ENCODE measurements at regions not wholly inside any gene's neighbourhood (a gene's known extent, or its start where the extent isn't known, plus 50 kb on each side); places are given as distances from the start of the nearest gene placed in this dataset.

DNA sequence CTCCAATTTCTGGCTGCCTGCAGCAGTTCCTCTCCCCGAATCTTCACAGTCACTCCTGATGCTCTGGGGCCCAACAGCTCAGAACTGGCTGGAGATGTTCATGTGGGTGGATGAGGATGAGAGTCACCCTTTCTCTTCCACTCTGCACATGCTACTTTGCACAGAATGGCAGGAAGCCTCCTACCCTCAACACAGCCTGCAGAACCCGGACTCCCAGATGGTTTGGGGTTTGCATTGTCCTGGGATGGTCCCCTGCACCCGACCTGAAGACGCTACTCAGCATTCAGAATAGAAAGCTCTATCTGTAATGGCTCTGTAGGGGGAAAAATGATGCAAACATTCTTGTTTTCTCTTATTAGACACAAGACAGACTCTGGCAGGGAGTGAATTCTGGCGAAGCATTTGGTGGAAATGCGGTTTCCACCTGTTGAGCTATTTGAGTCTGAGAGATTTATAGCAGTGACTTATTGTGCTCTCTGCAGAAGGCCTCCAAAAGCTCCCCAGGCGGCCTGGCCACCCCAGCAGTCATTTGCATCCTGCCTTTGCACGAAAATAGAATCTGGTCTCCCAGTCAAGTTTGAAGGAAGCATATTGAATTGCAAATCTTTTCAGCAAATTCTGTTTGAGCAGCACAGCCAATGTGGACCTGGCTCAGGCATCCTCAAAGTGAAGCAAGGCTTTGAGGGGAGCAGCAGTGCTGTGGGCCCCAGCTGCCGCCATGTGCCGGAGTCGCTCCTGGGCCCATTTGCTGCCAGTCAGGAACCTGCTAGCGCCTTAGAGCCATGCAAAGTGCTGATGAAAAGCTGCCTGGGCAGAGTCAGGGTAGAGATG lies 309.3 kb downstream of the TCERG1L start:
- DNase-seq (ENCODE audit: low read depth in 1 of 2, low spot score in 1 of 2) = no peak

DNA sequence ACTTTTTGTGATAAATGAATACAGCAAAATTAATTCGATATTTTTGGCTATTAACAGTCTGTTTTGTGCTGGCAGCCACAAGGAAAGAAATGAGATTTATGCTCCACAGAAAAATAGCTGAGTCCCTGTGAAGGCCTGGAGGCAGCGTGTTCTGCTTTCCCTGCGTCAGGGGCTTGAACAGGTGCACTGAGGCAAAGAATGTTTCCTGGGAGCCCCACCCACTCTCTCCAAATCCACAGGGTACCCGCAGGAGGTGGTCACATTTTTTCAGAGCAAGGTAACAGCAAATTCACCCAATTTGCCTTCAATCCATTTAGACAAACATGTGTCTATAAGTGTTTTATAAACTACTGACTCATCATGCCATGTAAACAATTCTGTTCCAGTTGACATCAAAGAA lies 308.1 kb downstream of the TCERG1L start:
- DNase-seq (ENCODE audit: low read depth in 1 of 2, low spot score in 1 of 2) = no peak

DNA sequence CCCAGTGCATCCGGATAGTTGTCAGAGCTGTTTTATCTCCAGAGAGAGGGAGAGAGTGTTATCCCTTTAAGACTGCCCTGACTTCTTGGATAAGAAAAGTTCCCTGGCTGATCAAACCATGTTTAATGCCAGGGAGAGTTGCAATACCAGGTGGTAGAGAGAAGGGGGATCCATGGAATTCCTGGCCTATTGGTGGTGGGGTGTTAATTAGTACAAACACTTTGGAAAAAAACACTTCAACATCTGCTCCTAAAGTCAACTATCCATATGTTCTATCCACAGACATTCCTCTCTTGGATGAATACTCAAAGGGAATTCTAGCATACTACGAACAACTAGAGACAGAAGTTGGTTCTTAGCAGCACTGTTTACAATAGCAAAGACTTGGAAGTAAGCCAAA lies 307.2 kb downstream of the TCERG1L start:
- no peak for DNase-seq (ENCODE audit: low read depth in 1 of 2, low spot score in 1 of 2)

DNA sequence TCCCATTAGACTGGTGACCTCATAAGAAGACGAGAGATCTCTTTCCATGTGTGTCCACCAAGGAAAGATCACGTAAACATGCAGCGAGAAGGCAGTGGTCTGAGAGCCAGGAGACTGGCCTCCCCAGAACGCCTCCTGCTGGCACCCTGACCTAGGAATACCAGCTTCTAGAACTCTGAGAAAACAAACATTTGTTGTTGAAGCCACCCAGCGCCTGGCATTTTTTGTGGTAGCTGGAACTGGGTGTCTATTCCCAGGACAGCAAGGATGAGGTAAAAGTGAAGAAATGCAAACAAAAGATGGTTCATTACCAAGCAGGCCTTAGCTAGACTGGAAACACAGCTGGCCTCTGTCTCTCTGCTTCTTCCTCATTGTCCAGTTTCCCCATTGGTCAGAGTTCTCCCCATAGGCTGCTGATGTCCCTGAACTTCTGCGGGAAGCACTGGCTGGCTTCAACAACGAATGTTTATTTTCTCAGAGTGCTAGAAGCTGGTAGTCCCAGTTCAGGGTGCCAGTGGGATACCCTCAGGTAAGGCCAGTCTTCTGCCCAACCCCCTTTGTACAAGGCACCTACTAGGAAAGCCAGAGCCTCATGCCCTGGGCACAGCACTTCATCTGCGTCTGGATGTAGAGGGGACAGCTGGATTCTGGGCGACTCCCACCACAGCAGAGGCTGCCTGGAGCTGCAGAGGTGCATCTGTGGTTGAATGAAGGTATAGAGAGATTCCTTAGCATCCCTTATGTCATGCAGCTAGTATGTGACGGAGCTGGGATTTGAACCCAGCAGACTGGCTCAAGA lies 304.9 kb downstream of the TCERG1L start:
- DNase-seq (ENCODE audit: low read depth in 1 of 2, low spot score in 1 of 2) = no peak

DNA sequence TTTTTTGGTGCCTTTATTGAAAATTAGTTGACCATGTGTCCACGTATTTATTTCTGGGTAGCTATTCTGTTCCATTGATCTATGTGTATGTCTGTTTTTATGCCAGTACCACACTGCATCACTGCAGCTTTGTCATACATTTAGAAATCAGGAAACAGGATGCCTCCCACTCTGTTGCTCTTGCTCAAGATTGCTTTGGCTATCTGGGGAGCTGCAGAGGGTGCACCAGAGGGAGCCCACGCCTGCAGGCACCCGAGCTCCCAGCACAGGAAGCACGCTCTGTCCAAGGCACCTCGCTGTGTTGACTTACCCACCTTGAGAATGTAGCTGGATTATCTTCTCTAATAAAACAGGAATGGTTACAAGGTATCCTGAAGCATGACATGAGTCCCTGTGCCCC lies 301.7 kb downstream of the TCERG1L start:
- DNase-seq (ENCODE audit: low read depth in 1 of 2, low spot score in 1 of 2) = no peak

DNA sequence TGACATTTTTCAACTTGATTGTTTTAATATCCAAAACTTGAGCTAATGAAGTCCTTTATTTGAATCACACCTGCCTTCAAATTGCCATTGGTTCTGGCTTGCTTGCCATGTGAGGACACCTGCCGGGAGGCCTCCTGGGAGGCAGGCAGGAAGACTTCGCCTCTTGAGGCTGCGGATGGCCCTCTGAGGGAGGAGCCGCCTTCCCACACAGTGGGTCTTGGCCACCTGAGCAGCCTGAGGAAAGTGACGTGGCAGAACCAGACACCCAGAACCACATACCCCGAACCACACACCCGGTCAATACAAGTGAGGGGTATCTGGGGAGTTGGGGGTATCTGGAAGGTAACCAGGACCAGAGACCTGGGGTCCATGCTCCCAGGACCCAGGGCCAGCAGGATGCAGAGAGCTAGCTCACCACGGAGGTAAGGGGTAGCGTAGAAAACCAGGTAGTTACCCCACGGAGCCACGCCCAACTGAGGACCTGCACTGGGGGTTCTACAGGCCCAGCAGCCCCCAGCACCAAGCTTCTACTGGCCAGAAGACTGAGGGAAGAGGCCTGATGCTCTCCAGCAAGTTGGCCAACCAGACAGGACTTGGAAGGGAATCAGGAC lies 300.5 kb downstream of the TCERG1L start:
- DNase-seq (ENCODE audit: low read depth in 1 of 2, low spot score in 1 of 2) = no peak

DNA sequence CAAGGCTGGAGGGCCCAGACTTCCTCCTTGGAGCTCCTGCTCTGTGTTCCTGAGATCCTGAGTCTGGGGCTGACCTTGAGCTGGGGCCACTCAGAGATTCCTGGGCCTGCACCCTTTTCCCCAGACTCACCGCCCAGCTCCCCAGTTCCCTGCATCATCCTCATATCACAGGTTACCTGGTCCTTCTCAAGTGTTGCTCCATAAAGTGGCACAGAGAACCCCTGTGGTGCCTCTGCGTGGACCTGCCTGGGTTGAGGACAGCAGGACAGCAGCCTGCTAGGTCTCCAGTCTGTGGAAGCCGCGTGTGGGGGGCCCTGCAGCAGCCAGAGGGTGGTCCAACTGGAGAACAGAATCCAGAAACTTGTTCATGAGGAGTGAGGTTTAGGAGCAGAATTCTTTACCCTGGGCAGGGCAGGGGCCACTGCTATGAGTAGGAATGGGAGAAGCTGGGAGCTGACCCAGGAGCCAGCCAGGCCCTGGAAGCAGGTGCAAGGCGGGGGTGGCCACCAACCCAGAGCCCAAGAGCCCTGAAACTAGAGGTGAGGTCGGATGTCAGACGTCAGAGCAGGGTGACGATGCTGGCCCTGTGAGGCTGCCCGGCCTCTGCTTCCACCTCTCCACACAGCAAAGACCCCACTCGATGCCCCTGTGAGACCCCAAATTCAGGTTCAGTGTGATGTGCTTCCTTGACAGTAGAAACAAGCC lies 299.4 kb downstream of the TCERG1L start:
- DNase-seq (ENCODE audit: low read depth in 1 of 2, low spot score in 1 of 2) = no peak

DNA sequence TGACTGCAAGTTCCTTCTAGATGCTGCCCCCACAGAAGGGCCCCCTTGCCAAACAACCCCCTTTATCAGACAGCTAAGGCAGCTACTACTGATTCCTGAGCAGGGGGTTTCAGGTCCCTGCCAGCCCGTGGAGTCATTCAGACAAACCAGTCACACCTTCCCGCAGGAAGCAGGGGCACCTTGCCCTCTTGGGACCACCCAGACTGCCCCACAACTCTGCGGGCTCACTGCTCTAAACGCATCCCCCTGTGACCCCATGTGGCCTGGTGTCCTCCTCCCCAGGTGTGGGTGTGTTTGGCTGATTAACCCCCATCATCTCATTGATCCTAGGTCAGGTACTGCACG lies 298.9 kb downstream of the TCERG1L start:
- DNase-seq (ENCODE audit: low read depth in 1 of 2, low spot score in 1 of 2) = no peak

DNA sequence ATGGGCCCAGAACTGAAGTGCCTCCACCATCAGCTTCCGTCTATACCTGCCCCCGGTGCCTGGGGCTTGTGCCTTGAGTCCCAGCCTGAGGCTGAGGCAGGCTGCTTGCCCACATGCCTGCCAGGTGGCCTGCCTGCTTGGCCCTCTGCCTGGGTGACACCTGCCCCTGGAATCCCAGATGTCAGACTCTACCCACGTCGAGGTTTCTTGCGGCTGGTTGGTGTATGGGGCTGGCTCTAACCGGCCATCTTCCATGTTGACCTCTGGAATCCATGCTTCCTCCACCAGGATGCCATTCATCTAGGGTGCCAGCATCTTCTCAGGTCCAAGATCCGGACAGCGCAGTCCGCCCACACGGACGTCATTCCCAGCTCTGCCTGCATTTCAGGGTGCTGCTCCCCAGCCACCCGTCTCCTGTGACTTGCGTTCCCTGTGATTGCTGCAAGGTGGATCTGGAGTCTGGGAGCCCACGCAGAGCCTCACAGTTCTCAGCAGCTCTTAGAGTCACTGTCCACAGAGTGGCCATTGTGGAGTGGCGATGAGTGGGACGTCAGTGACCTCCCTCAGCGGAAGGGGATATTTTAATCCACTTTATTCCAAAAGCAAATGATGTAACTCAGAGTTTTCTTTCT lies 298.1 kb downstream of the TCERG1L start:
- DNase-seq (ENCODE audit: low read depth in 1 of 2, low spot score in 1 of 2) = no peak

DNA sequence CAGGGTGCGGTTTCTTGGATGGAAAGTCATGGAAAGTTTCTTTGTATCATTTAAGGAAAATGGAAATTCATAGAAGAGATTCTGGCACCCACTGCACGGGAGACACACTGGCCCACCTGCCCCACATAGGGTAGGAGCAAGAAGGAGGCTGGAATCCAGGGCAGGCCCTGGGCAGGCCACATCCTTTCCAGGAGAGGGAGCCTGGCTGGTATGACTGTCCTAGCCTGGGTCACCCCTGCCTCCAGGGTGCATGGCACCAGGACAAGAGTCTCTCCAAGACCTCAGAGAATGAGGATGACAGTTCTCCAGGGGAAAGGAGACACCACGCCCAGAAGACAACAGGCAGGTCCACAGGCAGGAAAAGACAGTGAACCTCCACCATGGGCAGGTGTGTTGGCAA lies 297.2 kb downstream of the TCERG1L start:
- no peak for DNase-seq (ENCODE audit: low read depth in 1 of 2, low spot score in 1 of 2)

DNA sequence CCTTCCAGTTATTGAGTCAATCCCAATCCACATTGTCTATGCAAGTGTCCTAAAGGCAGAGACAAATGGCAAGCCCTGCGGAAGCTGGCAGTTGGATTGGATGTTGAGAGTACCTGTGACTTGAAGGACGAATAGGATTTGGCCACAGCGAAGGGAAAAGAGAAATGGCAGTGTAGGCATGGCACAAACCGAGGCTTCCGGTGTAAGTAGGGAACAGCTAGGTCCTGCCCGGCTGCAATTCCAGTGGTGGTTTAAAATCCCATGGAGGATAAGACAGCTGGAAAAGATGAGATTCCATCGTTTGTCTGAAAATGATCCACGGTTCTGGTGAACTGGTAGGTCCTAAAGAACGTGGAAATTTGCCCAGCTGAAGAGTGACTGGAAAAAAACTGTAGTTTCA lies 296.2 kb downstream of the TCERG1L start:
- DNase-seq (ENCODE audit: low read depth in 1 of 2, low spot score in 1 of 2) = no peak

DNA sequence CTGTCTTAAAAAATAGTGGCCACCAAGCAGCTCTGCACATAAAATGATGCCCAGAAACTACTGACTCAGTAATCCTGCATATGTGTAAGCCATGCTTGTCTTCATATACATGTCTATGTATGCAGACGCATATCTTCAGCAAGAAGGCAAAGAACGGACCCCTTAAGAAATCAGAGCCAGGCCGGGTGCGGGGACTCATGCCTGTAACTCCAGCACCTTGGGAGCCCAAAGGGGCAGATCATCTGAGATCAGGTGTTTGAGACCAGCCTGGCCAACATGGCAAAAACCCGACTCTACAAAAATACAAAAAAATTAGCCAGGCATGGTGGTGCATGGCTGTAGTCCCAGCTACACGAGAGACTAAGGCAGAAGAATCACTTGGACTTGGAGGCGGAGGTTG lies 295.0 kb downstream of the TCERG1L start:
- no peak for DNase-seq (ENCODE audit: low read depth in 1 of 2, low spot score in 1 of 2)

DNA sequence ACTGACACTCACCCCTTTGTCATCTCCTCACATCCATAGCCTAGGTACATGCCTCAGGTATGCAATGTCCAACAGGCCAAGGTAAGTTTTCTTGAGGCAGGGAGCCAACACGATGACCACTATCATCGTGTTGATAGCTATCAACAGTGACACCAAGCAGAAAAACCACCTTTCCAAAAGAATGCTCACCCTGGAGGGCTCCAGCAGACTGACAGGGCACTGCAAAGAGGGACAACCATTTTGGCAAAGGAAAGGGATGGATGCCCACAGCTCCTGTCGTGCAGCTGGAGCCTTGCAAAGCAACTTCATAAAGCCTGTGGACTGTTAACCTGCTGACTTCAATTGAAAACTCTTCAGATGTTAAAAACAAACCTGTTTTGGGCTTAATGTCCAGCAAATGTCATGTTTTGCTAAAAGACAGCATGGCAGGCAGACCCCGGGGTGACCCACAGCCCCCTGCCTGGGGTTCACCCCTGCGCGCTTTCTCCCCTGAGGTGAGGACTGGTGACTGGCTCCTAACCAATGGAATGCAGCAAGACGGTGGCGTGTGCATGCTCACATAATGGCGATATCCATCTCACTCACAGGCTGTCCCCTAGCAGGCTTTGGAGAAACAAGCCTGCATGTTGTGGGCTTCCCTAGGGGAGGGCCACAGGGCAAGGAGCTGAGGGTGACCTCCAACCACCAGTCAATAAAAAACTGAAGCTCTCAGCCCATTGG lies 293.8 kb downstream of the TCERG1L start:
- no peak for DNase-seq (ENCODE audit: low read depth in 1 of 2, low spot score in 1 of 2)

DNA sequence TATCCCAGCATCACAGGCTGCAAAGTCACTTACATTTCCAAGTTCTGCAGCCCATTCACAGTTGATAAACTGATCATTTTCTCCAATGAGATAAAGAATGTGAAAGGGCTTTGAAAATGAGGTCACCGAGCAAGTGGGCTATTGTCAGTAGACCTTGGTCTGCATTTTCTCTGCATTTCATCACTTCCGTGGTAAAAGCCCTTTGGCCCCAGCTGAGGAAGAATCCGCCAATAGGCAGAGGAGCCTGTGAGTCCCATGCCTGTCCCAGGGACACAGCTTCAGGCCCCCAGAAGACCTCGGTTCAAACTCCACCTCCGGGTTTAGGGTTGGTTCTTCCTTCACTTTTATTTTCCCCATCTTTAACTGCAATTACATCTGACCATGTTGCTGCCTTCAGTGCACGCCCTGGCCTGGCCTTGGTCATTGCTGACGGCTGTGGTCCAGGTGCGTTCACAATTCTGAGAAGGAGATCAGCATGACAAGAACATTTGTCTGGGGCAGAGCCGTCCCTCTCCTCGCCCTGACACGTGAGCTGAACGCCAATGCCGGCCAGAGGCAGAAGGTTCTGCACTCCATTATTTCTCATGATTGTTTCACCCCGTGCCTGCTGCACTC lies 292.5 kb downstream of the TCERG1L start:
- no peak for DNase-seq (ENCODE audit: low read depth in 1 of 2, low spot score in 1 of 2)

DNA sequence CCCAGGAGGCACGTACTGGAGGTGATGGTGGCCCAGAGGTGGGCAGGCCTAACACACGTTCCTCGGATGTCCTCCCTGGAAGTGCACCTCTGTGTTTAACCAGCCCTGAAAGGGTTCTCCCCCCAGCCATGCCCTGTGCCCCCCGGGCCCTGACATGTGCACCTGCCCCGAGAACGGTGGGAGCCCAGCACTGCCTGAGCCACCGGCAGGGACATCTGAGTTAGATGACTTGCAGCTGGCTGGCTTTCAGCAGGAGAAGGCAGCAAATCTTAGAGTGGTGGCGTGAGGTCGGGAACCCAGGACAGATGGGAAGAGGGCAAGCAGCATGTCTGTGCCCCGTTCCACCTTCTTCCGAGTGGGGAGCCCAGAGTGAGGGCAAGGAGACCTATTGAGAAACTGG lies 291.8 kb downstream of the TCERG1L start:
- no peak for DNase-seq (ENCODE audit: low read depth in 1 of 2, low spot score in 1 of 2)

DNA sequence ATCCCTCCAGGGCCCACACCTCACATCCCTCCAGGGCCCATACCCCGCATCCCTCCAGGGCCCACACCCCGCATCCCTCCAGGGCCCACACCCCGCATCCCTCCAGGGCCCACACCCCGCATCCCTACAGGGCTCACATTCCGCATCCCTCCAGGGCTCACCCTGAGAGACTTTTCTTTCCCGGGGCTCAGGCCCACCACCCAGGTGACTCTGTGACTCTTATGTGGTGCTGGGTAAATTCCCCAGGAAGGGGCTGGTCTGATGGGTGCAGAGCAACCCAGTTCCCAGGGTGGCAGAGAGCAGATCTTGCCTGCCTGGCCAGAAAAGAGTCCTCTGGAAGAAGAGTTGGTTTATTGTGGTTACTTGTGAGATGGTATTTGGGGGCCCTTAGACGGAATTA lies 290.7 kb downstream of the TCERG1L start:
- DNase-seq (ENCODE audit: low read depth in 1 of 2, low spot score in 1 of 2) = no peak

DNA sequence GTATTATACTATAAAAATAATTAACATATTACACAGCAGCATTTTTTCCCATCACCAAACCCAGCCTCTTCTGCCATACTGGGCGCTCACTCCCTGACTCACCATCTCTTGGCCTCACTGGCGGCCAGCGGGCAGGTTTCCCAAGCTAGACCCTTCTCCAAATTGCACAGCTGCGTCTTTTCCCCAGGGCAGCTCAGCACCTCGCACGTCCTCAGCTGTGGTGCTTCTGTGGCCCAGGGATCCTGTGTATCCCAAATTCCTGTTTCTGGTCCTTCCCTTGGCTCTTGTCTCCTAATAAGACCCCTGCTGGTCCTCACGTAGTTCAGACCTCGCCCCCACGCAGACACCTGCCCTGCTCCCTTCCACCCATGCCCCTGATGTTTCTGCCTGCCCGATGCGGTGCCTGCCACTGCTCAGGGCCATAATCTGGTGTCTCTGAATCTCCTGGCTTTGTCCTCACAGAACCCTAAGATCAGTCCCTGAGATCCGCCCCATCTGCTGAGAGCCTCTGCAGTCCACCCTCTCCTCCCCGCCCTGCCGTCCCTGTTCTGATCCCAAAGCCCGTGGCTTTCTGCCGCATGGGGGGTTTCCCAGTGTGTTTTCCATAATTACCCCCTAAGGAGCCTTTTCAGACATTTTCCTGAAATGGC lies 290.1 kb downstream of the TCERG1L start:
- no peak for DNase-seq (ENCODE audit: low read depth in 1 of 2, low spot score in 1 of 2)

DNA sequence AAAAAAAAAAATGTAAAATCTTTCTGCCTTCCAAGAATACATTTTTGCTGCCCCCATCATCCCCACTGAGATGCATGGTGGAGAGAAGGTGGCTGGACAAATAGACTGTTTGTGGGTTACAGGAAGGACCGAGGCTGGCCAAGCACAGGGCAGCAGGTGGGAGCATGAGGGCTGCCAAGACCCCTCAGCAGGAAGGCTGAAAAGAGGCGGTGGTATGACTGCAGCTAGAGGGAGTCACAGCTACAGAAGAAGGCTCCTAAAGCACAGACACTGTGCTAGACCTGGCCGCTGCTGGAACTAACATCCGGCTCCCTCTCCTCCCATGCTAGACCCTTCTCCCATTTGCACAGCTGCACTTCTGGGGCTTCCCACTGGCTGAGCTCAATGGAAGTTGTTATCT lies 289.6 kb downstream of the TCERG1L start:
- DNase-seq (ENCODE audit: low read depth in 1 of 2, low spot score in 1 of 2) = no peak

DNA sequence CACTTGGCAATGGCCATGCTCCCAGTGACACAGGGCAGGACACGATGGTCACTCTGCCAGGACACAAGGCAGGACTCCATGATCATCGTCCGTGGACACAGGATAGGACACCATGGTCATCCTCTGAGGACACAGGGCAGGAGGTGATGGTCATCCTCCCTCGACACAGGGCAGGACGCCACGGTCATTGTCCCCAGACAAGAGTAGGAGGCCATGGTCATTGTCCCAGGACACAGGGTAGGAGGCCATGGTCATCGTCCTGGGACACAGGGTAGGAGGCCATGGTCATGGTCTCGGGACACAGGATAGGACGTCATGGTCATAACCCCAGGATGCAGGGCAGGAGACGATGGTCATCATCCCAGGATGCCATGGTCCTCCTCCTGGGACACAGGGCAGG lies 289.2 kb downstream of the TCERG1L start:
- DNase-seq (ENCODE audit: low read depth in 1 of 2, low spot score in 1 of 2) = no peak

DNA sequence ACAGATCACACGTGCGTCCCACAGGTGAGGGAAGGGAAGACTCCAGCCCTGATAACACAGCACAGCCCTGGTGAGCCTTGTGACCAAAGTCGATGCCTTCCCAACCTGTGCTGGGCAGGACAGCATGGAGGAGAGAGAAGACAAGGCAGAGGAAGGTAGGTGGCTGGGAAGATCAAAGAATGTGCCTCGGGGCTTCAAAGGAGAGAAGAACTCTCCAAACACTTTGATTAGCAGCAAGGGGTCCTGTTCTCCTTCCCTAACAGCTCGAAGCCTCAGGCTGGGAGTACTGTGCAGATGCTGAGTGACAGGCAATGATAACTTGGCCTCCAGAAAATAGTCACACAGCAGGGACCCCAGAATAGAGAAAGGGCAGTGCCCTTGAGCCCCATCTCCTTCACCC lies 288.5 kb downstream of the TCERG1L start:
- DNase-seq (ENCODE audit: low read depth in 1 of 2, low spot score in 1 of 2) = no peak

Data from stimulated activated CD4-positive, alpha-beta T cell treated with anti-CD3 and anti-CD28 coated beads, Interleukin-15, amount 100 ng/mL, for 1 hour (primary cell).